Left hindlimb (tissue), 1 donor: ENCODE measurements at regions not wholly inside any gene's neighbourhood (a gene's known extent, or its start where the extent isn't known, plus 50 kb on each side); places are given as distances from the start of the nearest gene placed in this dataset.
"Not testable (repeated sequence)": the region's sequence is repeated elsewhere in the genome, so short reads cannot be mapped to it uniquely, and the experiment has no call there.

Source experiments
- DNase-seq: peaks from one replicate; pipeline ENCODE4 v3.0.0-alpha.2; 2018

DNA sequence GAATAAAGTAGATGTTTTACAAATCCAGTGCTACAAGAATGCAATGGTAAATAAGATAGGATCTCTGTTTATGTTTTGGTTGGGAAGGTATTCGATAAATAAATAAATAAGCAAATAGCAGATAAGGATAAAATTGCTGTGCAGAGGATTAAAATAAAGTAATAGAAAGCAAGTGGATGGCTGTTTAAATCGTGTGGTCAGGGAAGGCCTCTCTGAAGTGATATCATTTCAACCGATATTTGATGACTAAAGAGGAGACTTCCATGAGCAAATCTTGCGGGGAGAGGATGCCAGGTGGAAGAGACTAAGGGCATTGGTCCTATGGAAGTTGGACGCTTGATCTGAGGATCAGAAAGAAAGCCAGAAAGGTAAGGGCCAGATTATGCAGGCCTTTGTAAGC lies 92.0 kb upstream of the CCN2 start:
- no peak for DNase-seq

DNA sequence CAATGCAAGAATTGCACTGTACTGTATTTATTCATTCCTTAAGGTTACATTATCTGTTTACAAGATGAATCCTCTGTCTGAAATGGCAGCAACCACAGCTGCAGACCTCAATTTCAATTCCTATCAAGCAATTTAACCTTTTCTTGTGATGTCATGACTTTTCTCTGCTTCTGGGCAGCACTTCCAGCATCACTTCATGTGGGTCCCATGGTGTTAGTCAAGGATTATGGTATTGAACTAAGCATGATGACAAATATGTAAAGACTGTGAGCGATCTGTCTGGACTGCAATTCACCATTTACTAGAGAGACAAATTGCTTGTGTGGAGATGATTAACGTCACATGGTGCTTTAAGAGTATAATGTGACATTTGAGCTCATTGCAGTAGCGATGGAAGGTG lies 90.5 kb upstream of the CCN2 start:
- DNase-seq: no peak

GRCh38 chr6:132028029-132028428 lies 76.9 kb upstream of the CCN2 start:
- DNase-seq: no peak

GRCh38 chr6:132025468-132025867 lies 74.3 kb upstream of the CCN2 start:
- no peak for DNase-seq

GRCh38 chr6:132023490-132023889 lies 72.3 kb upstream of the CCN2 start:
- DNase-seq: no peak

- no peak for DNase-seq
Measured at GRCh38 chr6:132021552-132022375, 70.6 kb upstream of the CCN2 start.

GRCh38 chr6:132020918-132021317 lies 69.7 kb upstream of the CCN2 start:
- DNase-seq: not testable (repeated sequence)

GRCh38 chr6:132020138-132020581 lies 69.0 kb upstream of the CCN2 start:
- peak; percentile 78 for DNase-seq

DNA sequence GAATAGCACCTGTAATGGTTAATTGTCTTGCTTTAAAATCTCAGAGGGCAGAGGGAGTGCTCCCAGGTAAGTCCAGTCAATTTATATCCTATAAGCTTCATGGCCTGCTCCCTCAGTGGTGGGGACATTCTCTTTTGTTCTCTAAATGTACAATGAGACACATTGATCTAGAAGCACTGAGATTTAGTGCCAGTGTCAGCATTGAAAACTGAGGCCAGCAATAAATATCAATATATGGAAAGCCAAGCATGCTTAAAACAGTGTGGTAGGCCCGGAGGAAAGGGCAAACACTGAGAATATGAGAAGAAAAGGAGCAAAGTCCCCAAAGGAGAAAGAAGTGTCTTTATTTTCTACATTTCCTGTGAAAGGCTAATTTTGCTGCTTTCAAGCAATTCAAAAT lies 68.4 kb upstream of the CCN2 start:
- no peak for DNase-seq

DNA sequence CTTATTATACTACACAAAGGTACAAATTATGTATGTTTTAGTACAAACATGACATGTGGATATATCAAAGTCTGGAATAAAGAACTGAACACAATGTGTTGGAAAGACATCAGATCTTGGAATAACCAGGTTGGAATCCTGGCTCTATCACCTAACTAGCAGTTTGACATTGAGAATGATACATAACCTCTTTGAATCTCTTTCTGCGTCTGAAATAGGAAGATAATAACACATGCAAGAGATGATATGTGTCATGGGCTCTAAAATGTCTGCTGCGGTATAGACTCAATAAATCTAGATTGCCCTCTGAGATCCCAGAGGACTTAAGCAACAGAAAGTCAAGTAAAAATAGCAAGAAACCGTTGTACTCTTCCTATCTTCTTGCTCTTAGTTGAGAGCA lies 66.8 kb upstream of the CCN2 start:
- no peak for DNase-seq

DNA sequence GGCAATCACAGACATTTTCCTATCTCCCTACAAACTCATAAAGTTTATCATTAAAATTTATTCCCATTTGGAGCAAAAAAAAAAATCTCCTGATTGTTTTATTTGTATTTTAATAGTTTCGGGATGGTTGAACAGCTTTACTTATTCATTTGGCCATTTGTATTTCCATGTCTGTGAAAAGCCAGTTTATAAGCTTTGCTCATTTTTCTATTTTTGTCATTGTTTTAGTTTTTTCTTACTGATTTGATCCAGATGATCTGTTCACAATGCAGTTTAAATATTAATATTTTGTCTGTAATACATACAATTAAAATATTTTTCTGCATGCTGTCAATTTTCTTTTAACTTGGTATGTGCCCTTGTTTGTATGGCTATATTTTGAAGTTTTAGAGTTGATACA lies 65.2 kb upstream of the CCN2 start:
- DNase-seq: no peak

- DNase-seq: no peak
Measured at GRCh38 chr6:132011582-132011981, 60.4 kb upstream of the CCN2 start.

GRCh38 chr6:132009175-132009574 lies 58.0 kb upstream of the CCN2 start:
- no peak for DNase-seq

DNA sequence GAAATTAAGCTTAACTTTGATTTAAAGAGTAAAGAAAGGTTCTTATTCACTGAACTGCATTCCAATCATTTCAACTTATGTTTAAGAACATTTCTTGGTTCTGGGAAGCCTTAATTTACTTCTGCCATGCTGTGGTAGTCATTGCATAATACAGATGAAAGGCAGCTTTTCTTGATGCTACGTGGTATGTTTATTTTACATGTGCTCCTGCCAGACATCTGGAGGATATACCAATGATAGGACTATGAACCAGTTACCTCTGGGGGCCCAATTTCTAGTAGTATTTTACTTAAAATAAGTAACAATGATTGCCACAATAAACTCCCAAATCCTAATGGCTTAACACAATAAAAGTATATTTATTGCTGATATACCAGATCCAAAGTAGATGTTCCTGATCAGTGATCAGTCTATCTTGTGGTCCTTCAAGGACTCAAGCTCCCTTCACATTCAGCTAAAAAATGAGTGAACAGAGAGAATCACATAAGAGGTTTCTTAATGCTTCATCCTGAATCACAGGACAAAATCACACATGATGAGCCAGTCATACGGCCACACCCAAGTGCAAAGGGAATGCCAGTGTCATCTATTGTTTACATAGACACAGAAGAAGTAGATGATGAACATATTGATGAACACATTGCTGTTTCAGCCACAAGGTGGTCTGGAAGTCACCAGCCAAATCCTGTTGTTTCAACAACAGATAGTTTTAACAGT lies 56.5 kb upstream of the CCN2 start:
- no peak for DNase-seq

DNA sequence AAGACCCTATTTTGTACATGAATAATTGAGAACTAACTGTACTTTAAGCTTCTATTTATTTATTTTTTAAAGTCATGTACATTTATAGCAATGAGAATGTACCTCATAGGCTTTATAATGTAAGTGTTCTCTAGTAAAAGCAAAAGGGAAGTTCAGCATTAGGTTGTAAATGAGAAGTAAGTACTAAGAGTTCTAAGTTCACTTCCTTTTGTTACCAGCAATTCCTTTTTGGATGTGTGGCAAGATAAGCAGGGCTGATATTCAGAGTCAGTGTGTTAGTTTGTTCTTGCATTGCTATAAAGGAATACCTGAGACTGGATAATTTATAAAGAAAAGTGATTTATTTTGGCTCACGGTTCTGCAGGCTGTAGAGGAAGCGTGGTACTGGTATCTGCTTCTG lies 54.0 kb upstream of the CCN2 start:
- DNase-seq: no peak

- DNase-seq: no peak
Measured at GRCh38 chr6:132004668-132005067, 53.5 kb upstream of the CCN2 start.

- DNase-seq: no peak
Measured at GRCh38 chr6:132003516-132004178, 52.5 kb upstream of the CCN2 start.
